Astrocyte (in vitro differentiated cells and primary cell): ENCODE measurements at regions not wholly inside any gene's neighbourhood (a gene's known extent, or its start where the extent isn't known, plus 50 kb on each side); places are given as distances from the start of the nearest gene placed in this dataset.

Experiments
- DNase-seq: peaks from one replicate; pipeline ENCODE4 v3.0.0-alpha.2; 2010; ENCODE audit warnings: low read depth
- FAIRE-seq: peaks from 2 replicates; lab custom pipeline; 2011; peaks lifted over from hg19 to GRCh38; lab: Jason Lieb, UNC
- H2AFZ ChIP-seq: 2 replicates; pipeline ENCODE4 v1.6.0; 2012; ENCODE audit warnings: low read depth, low read length, inconsistent platforms
- H3K27ac ChIP-seq: 2 replicates; pipeline ENCODE4 v1.5.1; 2011; ENCODE audit warnings: low read depth, low read length, inconsistent platforms
- H3K27me3 ChIP-seq: 2 replicates; pipeline ENCODE4 v1.6.0; 2011; ENCODE audit warnings: low read length, inconsistent platforms; ENCODE audit not compliant: insufficient read depth
- H3K36me3 ChIP-seq: 2 replicates; pipeline ENCODE4 v1.5.1; 2011; ENCODE audit warnings: low read length, inconsistent platforms; ENCODE audit not compliant: insufficient read depth
- H3K4me1 ChIP-seq: 2 replicates; pipeline ENCODE4 v1.5.1; 2011; ENCODE audit warnings: low read length, inconsistent platforms; ENCODE audit not compliant: insufficient read depth
- H3K4me2 ChIP-seq: 2 replicates; pipeline ENCODE4 v1.6.0; 2012; ENCODE audit warnings: low read length, inconsistent platforms
- H3K4me3 ChIP-seq: 2 replicates; pipeline ENCODE4 v1.5.1; 2011; ENCODE audit warnings: low read depth, mild to moderate bottlenecking, low read length, inconsistent platforms; ENCODE audit not compliant: insufficient read depth
- H3K79me2 ChIP-seq: 2 replicates; pipeline ENCODE4 v1.6.0; 2012; ENCODE audit warnings: mild to moderate bottlenecking, low read length, inconsistent platforms; ENCODE audit not compliant: insufficient read depth
- H3K9ac ChIP-seq: 2 replicates; pipeline ENCODE4 v1.6.0; 2012; ENCODE audit warnings: mild to moderate bottlenecking, low read length, inconsistent platforms
- H3K9me3 ChIP-seq: 2 replicates; pipeline ENCODE4 v1.5.1; 2012; ENCODE audit warnings: low read depth, mild to moderate bottlenecking, low read length, inconsistent platforms; ENCODE audit not compliant: insufficient read depth
- H4K20me1 ChIP-seq: 2 replicates; pipeline ENCODE4 v1.6.0; 2012; ENCODE audit warnings: low read length, inconsistent platforms; ENCODE audit not compliant: insufficient read depth
- H3K27ac Mint-ChIP-seq: one replicate; pipeline ENCODE4 v1.8.0; 2021; ENCODE audit warnings: mild to moderate bottlenecking, mixed read lengths; ENCODE audit not compliant: unreplicated experiment
- H3K27me3 Mint-ChIP-seq: one replicate; pipeline ENCODE4 v1.8.0; 2021; ENCODE audit warnings: low read depth, mixed read lengths; ENCODE audit not compliant: unreplicated experiment
- H3K36me3 Mint-ChIP-seq: one replicate; pipeline ENCODE4 v1.8.0; 2021; ENCODE audit warnings: low read depth, mixed read lengths; ENCODE audit not compliant: unreplicated experiment
- H3K4me1 Mint-ChIP-seq: one replicate; pipeline ENCODE4 v1.8.0; 2021; ENCODE audit warnings: low read depth, mixed read lengths; ENCODE audit not compliant: unreplicated experiment
- H3K4me3 Mint-ChIP-seq: one replicate; pipeline ENCODE4 v1.8.0; 2021; ENCODE audit warnings: mild to moderate bottlenecking, moderate library complexity, mixed read lengths; ENCODE audit not compliant: unreplicated experiment
- H3K9me3 Mint-ChIP-seq: one replicate; pipeline ENCODE4 v1.8.0; 2021; ENCODE audit warnings: mild to moderate bottlenecking, mixed read lengths; ENCODE audit not compliant: unreplicated experiment
- CTCF ChIP-seq: IDR thresholded peaks from 2 replicates; pipeline ENCODE4 v1.5.1; 2011; ENCODE audit warnings: low read depth, mild to moderate bottlenecking, inconsistent platforms, low read length, moderate library complexity; ENCODE audit not compliant: insufficient read depth
- EZH2 ChIP-seq: IDR thresholded peaks from 2 replicates; pipeline ENCODE4 v1.6.1; 2012; ENCODE audit warnings: mild to moderate bottlenecking, low read length, inconsistent platforms; ENCODE audit not compliant: insufficient read depth

- no peak for FAIRE-seq
These were observed 157.5 kb downstream of the SCP2D1 start for GRCh38 chr20:18971121-18971520.

GRCh38 chr20:18971574-18971973, 158.0 kb downstream of the SCP2D1 start:
- no peak overlapping the region for H3K9ac ChIP-seq
- H3K36me3 Mint-ChIP-seq = no peaks in the 10 kb centered on the region
- no peak overlapping the region for H3K4me3 Mint-ChIP-seq

More at GRCh38 chr20:18971121-18971520, 157.5 kb downstream of the SCP2D1 start:
- Histone ChIP-seq H3K36me3 (no peaks in the 10 kb centered on the region), H3K27me3 (no peaks in the 10 kb centered on the region), H3K27ac (no peak overlapping the region), H3K9ac (no peak overlapping the region), H3K4me1 (no peaks in the 10 kb centered on the region), H3K4me2 (no peak overlapping the region), H3K9me3 (no peaks in the 10 kb centered on the region), H4K20me1 (no peaks in the 10 kb centered on the region), H2AFZ (no peak overlapping the region), H3K79me2 (no peaks in the 10 kb centered on the region), H3K4me3 (no peak overlapping the region)
- Mint-ChIP-seq H3K4me1 (peaks cover 2% of the 10 kb centered on the region), H3K4me3 (no peak overlapping the region), H3K36me3 (no peaks in the 10 kb centered on the region), H3K27me3 (peaks cover 9% of the 10 kb centered on the region), H3K27ac (no peak overlapping the region), H3K9me3 (peaks cover 4% of the 10 kb centered on the region)
- TF ChIP-seq CTCF (no peak), EZH2 (no peak)
- DNase-seq = no peak

More at GRCh38 chr20:18971574-18971973, 158.0 kb downstream of the SCP2D1 start:
- H3K4me1 Mint-ChIP-seq = peaks cover 2% of the 10 kb centered on the region
- no peak for FAIRE-seq
- H3K9me3 Mint-ChIP-seq = peaks cover 3% of the 10 kb centered on the region
- H3K27ac Mint-ChIP-seq = no peak overlapping the region
- H3K4me3 ChIP-seq = no peak overlapping the region
- no peaks in the 10 kb centered on the region for H3K4me1 ChIP-seq
- no peaks in the 10 kb centered on the region for H3K79me2 ChIP-seq
- no peaks in the 10 kb centered on the region for H3K36me3 ChIP-seq
- no peaks in the 10 kb centered on the region for H3K9me3 ChIP-seq
- TF ChIP-seq CTCF (no peak), EZH2 (no peak)
- H2AFZ ChIP-seq = no peak overlapping the region
- H3K27me3 Mint-ChIP-seq = peaks cover 8% of the 10 kb centered on the region
- DNase-seq = no peak
- H3K4me2 ChIP-seq = no peak overlapping the region
- no peaks in the 10 kb centered on the region for H3K27me3 ChIP-seq
- H3K27ac ChIP-seq = no peak overlapping the region
- H4K20me1 ChIP-seq = no peaks in the 10 kb centered on the region
